Astrocyte (in vitro differentiated cells and primary cell): ENCODE measurements at regions not wholly inside any gene's neighbourhood (a gene's known extent, or its start where the extent isn't known, plus 50 kb on each side); places are given as distances from the start of the nearest gene placed in this dataset.

Experiments
- EZH2 ChIP-seq: IDR thresholded peaks from 2 replicates; pipeline ENCODE4 v1.6.1; 2012; ENCODE audit warnings: mild to moderate bottlenecking, low read length, inconsistent platforms; ENCODE audit not compliant: insufficient read depth
- TF ChIP-seq, protein P1 (sequence below): IDR thresholded peaks from 2 replicates; pipeline ENCODE4 v1.5.1; 2011; ENCODE audit warnings: low read depth, mild to moderate bottlenecking, inconsistent platforms, low read length, moderate library complexity; ENCODE audit not compliant: insufficient read depth

DNA sequence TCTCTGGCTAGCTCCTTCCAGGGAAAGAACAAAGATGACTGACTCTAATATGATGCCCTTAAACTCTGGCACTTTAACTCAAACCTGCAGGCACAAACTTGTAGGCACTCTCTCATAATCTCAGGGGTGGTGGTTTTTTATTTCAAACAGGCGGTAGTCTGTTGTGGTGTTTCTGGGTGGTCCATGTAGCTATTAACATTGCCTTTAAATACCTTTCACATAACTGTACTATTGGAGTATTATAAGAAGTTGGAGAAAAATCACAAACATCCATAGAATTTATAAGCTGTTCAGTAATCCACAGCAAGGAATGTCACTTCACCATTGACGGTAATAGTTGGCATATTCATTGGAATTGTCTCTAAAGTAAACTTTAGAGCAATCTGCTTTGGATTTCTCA lies 204.2 kb upstream of the PDE5A start:
- TF ChIP-seq, protein P1, sequence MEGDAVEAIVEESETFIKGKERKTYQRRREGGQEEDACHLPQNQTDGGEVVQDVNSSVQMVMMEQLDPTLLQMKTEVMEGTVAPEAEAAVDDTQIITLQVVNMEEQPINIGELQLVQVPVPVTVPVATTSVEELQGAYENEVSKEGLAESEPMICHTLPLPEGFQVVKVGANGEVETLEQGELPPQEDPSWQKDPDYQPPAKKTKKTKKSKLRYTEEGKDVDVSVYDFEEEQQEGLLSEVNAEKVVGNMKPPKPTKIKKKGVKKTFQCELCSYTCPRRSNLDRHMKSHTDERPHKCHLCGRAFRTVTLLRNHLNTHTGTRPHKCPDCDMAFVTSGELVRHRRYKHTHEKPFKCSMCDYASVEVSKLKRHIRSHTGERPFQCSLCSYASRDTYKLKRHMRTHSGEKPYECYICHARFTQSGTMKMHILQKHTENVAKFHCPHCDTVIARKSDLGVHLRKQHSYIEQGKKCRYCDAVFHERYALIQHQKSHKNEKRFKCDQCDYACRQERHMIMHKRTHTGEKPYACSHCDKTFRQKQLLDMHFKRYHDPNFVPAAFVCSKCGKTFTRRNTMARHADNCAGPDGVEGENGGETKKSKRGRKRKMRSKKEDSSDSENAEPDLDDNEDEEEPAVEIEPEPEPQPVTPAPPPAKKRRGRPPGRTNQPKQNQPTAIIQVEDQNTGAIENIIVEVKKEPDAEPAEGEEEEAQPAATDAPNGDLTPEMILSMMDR, result no peak
- TF ChIP-seq EZH2, result no peak
